GM21786 (cell line): ENCODE measurements at regions not wholly inside any gene's neighbourhood (a gene's known extent, or its start where the extent isn't known, plus 50 kb on each side); places are given as distances from the start of the nearest gene placed in this dataset.

Experiments used
- ATAC-seq: cut with Tn5 transposase; IDR thresholded peaks from one replicate; pipeline ENCODE4 v1.9.1; 2021; ENCODE audit not compliant: unreplicated experiment

- no peak for ATAC-seq
Measured at GRCh38 chr13:67867206-67867605, 637.1 kb upstream of the PCDH9 start.

GRCh38 chr13:67860315-67860714, 630.2 kb upstream of the PCDH9 start:
- ATAC-seq = no peak

GRCh38 chr13:67859904-67860303, 629.8 kb upstream of the PCDH9 start:
- ATAC-seq = no peak

GRCh38 chr13:67857581-67858310, 627.6 kb upstream of the PCDH9 start:
- ATAC-seq = no peak

- no peak for ATAC-seq
Measured at GRCh38 chr13:67856955-67857354, 626.8 kb upstream of the PCDH9 start.

- no peak for ATAC-seq
Measured at GRCh38 chr13:67855741-67856238, 625.7 kb upstream of the PCDH9 start.

- ATAC-seq = no peak
Measured at GRCh38 chr13:67854990-67855389, 624.9 kb upstream of the PCDH9 start.

GRCh38 chr13:67844574-67844973, 614.4 kb upstream of the PCDH9 start:
- no peak for ATAC-seq

GRCh38 chr13:67841071-67841470, 610.9 kb upstream of the PCDH9 start:
- no peak for ATAC-seq

GRCh38 chr13:67833564-67833963, 603.4 kb upstream of the PCDH9 start:
- ATAC-seq = no peak

- ATAC-seq = no peak
Measured at GRCh38 chr13:67829641-67830040, 599.5 kb upstream of the PCDH9 start.

GRCh38 chr13:67827992-67828391, 597.9 kb upstream of the PCDH9 start:
- ATAC-seq = no peak

GRCh38 chr13:67821606-67822005, 591.5 kb upstream of the PCDH9 start:
- ATAC-seq = no peak

- no peak for ATAC-seq
Measured at GRCh38 chr13:67806796-67807195, 576.7 kb upstream of the PCDH9 start.

- ATAC-seq = no peak
Measured at GRCh38 chr13:67803118-67803517, 573.0 kb upstream of the PCDH9 start.

- ATAC-seq = no peak
Measured at GRCh38 chr13:67792151-67792676, 562.1 kb upstream of the PCDH9 start.

- ATAC-seq = no peak
Measured at GRCh38 chr13:67791047-67791446, 560.9 kb upstream of the PCDH9 start.

- ATAC-seq = no peak
Measured at GRCh38 chr13:67776151-67776550, 546.0 kb upstream of the PCDH9 start.

- no peak for ATAC-seq
Measured at GRCh38 chr13:67775359-67775758, 545.2 kb upstream of the PCDH9 start.

GRCh38 chr13:67772807-67773453, 542.8 kb upstream of the PCDH9 start:
- no peak for ATAC-seq

- ATAC-seq = no peak
Measured at GRCh38 chr13:67771106-67771505, 541.0 kb upstream of the PCDH9 start.

- ATAC-seq = no peak
Measured at GRCh38 chr13:67769987-67770341, 539.8 kb upstream of the PCDH9 start.
